CD8-positive, alpha-beta memory T cell (primary cell): ENCODE measurements at regions not wholly inside any gene's neighbourhood (a gene's known extent, or its start where the extent isn't known, plus 50 kb on each side); places are given as distances from the start of the nearest gene placed in this dataset.

ENCODE experiments used
- CTCF ChIA-PET: fragments of 350-600 bp; sonication (Branson Sonifier 250); formaldehyde crosslinking; loops from one replicate; lab custom pipeline; 2021; ENCODE audit warnings: antibody characterized with exemption; lab: Charles Lee
- POLR2A ChIA-PET: fragments of 350-600 bp; sonication (Branson Sonifier 250); formaldehyde crosslinking; loops from one replicate; lab custom pipeline; 2021; ENCODE audit warnings: antibody characterized with exemption; lab: Charles Lee
- DNase-seq, 5 donors: peaks; one replicate each; pipeline versions ENCODE4 v3.0.0 to v3.0.0-alpha.2; 2020 to 2022; ENCODE audit warnings: mixed read lengths in 1 of 5
- H3K27ac ChIP-seq: one replicate; pipeline ENCODE4 v1.7.0; 2013; ENCODE audit warnings: low read depth, mild to moderate bottlenecking, low read length, moderate library complexity
- H3K27me3 ChIP-seq: 2 replicates; pipeline ENCODE4 v1.7.0; 2013; ENCODE audit warnings: low read length, mild to moderate bottlenecking; ENCODE audit not compliant: insufficient read depth, poor library complexity, severe bottlenecking
- H3K36me3 ChIP-seq: 2 replicates; pipeline ENCODE4 v1.7.0; 2013; ENCODE audit warnings: mild to moderate bottlenecking, low read length, moderate library complexity; ENCODE audit not compliant: insufficient read depth
- H3K4me1 ChIP-seq: 2 replicates; pipeline ENCODE4 v1.7.0; 2013; ENCODE audit warnings: mild to moderate bottlenecking, low read length, moderate library complexity; ENCODE audit not compliant: insufficient read depth
- H3K4me3 ChIP-seq: 2 replicates; pipeline ENCODE4 v1.7.0; 2013; ENCODE audit warnings: mild to moderate bottlenecking, low read length
- H3K9me3 ChIP-seq: 2 replicates; pipeline ENCODE4 v1.7.0; 2013; ENCODE audit warnings: mild to moderate bottlenecking, low read length
- H3K27ac Mint-ChIP-seq, 8 donors: one replicate each; pipeline ENCODE4 v1.8.0; 2020 to 2021; ENCODE audit warnings: mixed read lengths in 8 of 8, mild to moderate bottlenecking in 6 of 8, inconsistent platforms in 3 of 8, moderate library complexity in 3 of 8
- H3K27me3 Mint-ChIP-seq, 2 donors: one replicate each; pipeline ENCODE4 v1.8.0; 2020 to 2021; ENCODE audit warnings: mixed read lengths in 2 of 2, mild to moderate bottlenecking in 1 of 2, moderate library complexity in 1 of 2
- H3K36me3 Mint-ChIP-seq, 3 donors: one replicate each; pipeline ENCODE4 v1.8.0; 2020 to 2021; ENCODE audit warnings: mixed read lengths in 3 of 3, inconsistent platforms in 1 of 3, mild to moderate bottlenecking in 1 of 3
- H3K4me1 Mint-ChIP-seq, 3 donors: one replicate each; pipeline ENCODE4 v1.8.0; 2020 to 2021; ENCODE audit warnings: mixed read lengths in 3 of 3, inconsistent platforms in 1 of 3, mild to moderate bottlenecking in 1 of 3
- H3K4me3 Mint-ChIP-seq, 7 donors: one replicate each; pipeline ENCODE4 v1.8.0; 2020 to 2021; ENCODE audit warnings: mixed read lengths in 7 of 7, mild to moderate bottlenecking in 6 of 7, moderate library complexity in 4 of 7, inconsistent platforms in 2 of 7
- H3K9me3 Mint-ChIP-seq, 5 donors: one replicate each; pipeline ENCODE4 v1.8.0; 2020 to 2022; ENCODE audit warnings: mixed read lengths in 5 of 5, mild to moderate bottlenecking in 3 of 5, moderate library complexity in 2 of 5, inconsistent platforms in 1 of 5

- peaks cover 5% of the 10 kb centered on the region for H3K9me3 ChIP-seq
- peaks cover 0 to 3% (median 0%) of the 10 kb centered on the region in 3 donors for H3K36me3 Mint-ChIP-seq
- no peak for DNase-seq
- no peaks in the 10 kb centered on the region for H3K36me3 ChIP-seq
- H3K27me3 ChIP-seq: peaks cover 10% of the 10 kb centered on the region
- no peak overlapping the region for H3K4me3 Mint-ChIP-seq
- H3K4me1 Mint-ChIP-seq: no peaks in the 10 kb centered on the region
- peaks cover 0 to 11% (median 9%) of the 10 kb centered on the region in 5 donors for H3K9me3 Mint-ChIP-seq
- H3K4me3 ChIP-seq: no peak overlapping the region
- H3K27me3 Mint-ChIP-seq: peaks cover 12 to 48% of the 10 kb centered on the region in 2 donors
- no peak overlapping the region for H3K27ac ChIP-seq
- no peaks in the 10 kb centered on the region for H3K4me1 ChIP-seq
- CTCF ChIA-PET: no interaction called here
- H3K27ac Mint-ChIP-seq: no peak overlapping the region
- POLR2A ChIA-PET: no interaction called here
Measured at GRCh38 chr12:110993434-110993833, 73.1 kb upstream of the MYL2 start.

DNA sequence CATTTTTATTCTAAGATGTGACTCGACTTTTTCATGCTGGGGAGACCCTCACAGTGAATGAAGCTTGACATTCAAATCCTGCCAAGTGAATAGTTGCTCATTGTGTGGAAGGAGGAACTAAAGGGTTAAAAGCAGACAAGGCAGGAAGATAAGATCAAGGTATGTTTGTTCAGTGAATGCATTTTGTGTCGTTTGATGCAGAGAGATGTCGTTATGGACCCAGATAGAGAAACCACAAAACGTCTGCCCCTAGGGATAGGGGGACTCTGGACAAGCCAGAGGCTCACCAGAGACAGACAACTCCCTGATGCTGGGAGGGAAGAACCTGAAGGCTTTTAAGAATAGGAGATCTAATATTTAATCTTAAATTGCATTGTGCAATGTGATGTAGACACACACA, 72.5 kb upstream of the MYL2 start:
- H3K27me3 Mint-ChIP-seq: peaks cover 12 to 52% of the 10 kb centered on the region in 2 donors
- no peaks in the 10 kb centered on the region for H3K4me1 Mint-ChIP-seq
- peaks cover 0 to 3% (median 0%) of the 10 kb centered on the region in 3 donors for H3K36me3 Mint-ChIP-seq
- Histone ChIP-seq H3K36me3 (no peaks in the 10 kb centered on the region), H3K4me1 (no peaks in the 10 kb centered on the region), H3K27me3 (peaks cover 10% of the 10 kb centered on the region), H3K9me3 (no peaks in the 10 kb centered on the region), H3K27ac (no peak overlapping the region), H3K4me3 (no peak overlapping the region)
- H3K27ac Mint-ChIP-seq: no peak overlapping the region
- CTCF ChIA-PET: no interaction called here
- DNase-seq: no peak
- POLR2A ChIA-PET: no interaction called here
- peaks cover 0 to 7% (median 4%) of the 10 kb centered on the region in 5 donors for H3K9me3 Mint-ChIP-seq
- H3K4me3 Mint-ChIP-seq: no peak overlapping the region

- Histone ChIP-seq H3K27ac (no peak overlapping the region), H3K27me3 (no peaks in the 10 kb centered on the region), H3K4me1 (no peaks in the 10 kb centered on the region), H3K9me3 (no peaks in the 10 kb centered on the region), H3K36me3 (no peaks in the 10 kb centered on the region), H3K4me3 (no peak overlapping the region)
- no peaks in the 10 kb centered on the region for H3K36me3 Mint-ChIP-seq
- no peak overlapping the region for H3K4me3 Mint-ChIP-seq
- H3K27ac Mint-ChIP-seq: no peak overlapping the region
- CTCF ChIA-PET: no interaction called here
- no peaks in the 10 kb centered on the region for H3K9me3 Mint-ChIP-seq
- DNase-seq: no peak
- peaks cover 12 to 59% of the 10 kb centered on the region in 2 donors for H3K27me3 Mint-ChIP-seq
- POLR2A ChIA-PET: no interaction called here
- H3K4me1 Mint-ChIP-seq: no peaks in the 10 kb centered on the region
Measured at GRCh38 chr12:110983811-110984210, 63.4 kb upstream of the MYL2 start.

DNA sequence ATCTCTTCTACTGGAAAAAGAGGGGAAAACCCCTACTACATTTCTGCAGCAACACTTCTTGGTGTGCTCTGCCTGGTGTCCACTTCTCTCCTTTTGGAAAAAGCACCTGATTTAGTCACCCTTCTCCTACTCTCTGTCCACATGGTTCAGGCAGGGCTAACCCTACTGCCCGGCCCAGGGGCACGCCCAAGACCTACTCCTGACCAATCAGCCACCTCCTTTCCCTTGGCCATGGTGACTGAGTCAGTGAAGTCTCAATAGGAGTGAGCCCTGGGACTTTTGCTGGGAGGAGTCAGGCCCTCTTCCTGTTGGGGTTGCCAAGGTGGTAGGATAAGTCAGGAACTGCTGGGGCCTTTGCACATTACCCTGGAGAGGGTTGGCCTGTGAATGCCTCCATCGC, 52.5 kb upstream of the MYL2 start:
- H3K9me3 Mint-ChIP-seq: peaks cover 0 to 2% (median 0%) of the 10 kb centered on the region in 5 donors
- ChIA-PET CTCF (no interaction called here), POLR2A (no interaction called here)
- H3K27me3 ChIP-seq: no peaks in the 10 kb centered on the region
- no peak overlapping the region for H3K27ac Mint-ChIP-seq
- DNase-seq: no peak
- no peaks in the 10 kb centered on the region for H3K4me1 ChIP-seq
- no peaks in the 10 kb centered on the region for H3K36me3 ChIP-seq
- no peaks in the 10 kb centered on the region for H3K4me1 Mint-ChIP-seq
- H3K27me3 Mint-ChIP-seq: peaks cover 2 to 14% of the 10 kb centered on the region in 2 donors
- H3K36me3 Mint-ChIP-seq: no peaks in the 10 kb centered on the region
- H3K9me3 ChIP-seq: no peaks in the 10 kb centered on the region
- H3K4me3 ChIP-seq: no peak overlapping the region
- H3K27ac ChIP-seq: no peak overlapping the region
- H3K4me3 Mint-ChIP-seq: no peak overlapping the region

- H3K4me3 Mint-ChIP-seq: no peak overlapping the region
- H3K27ac ChIP-seq: no peak overlapping the region
- H3K4me1 ChIP-seq: no peaks in the 10 kb centered on the region
- H3K9me3 ChIP-seq: no peaks in the 10 kb centered on the region
- CTCF ChIA-PET: no interaction called here
- no peak overlapping the region for H3K4me3 ChIP-seq
- H3K36me3 ChIP-seq: no peaks in the 10 kb centered on the region
- H3K27ac Mint-ChIP-seq: no peak overlapping the region
- POLR2A ChIA-PET: no interaction called here
- DNase-seq: no peak
- no peaks in the 10 kb centered on the region for H3K36me3 Mint-ChIP-seq
- peaks cover 2% of the 10 kb centered on the region for H3K27me3 ChIP-seq
- peaks cover 2 to 17% of the 10 kb centered on the region in 2 donors for H3K27me3 Mint-ChIP-seq
- peaks cover 0 to 2% (median 0%) of the 10 kb centered on the region in 5 donors for H3K9me3 Mint-ChIP-seq
- no peaks in the 10 kb centered on the region for H3K4me1 Mint-ChIP-seq
Measured at GRCh38 chr12:110971936-110972335, 51.6 kb upstream of the MYL2 start.

- no peak overlapping the region for H3K27ac Mint-ChIP-seq
- no peaks in the 10 kb centered on the region for H3K4me1 Mint-ChIP-seq
- Histone ChIP-seq H3K9me3 (no peaks in the 10 kb centered on the region), H3K4me3 (no peak overlapping the region), H3K27ac (no peak overlapping the region), H3K36me3 (no peaks in the 10 kb centered on the region), H3K4me1 (no peaks in the 10 kb centered on the region), H3K27me3 (peaks cover 5% of the 10 kb centered on the region)
- CTCF ChIA-PET: no interaction called here
- peaks cover 0 to 2% (median 0%) of the 10 kb centered on the region in 5 donors for H3K9me3 Mint-ChIP-seq
- H3K36me3 Mint-ChIP-seq: no peaks in the 10 kb centered on the region
- H3K4me3 Mint-ChIP-seq: no peak overlapping the region
- DNase-seq: no peak
- POLR2A ChIA-PET: no interaction called here
- H3K27me3 Mint-ChIP-seq: peaks cover 2 to 12% of the 10 kb centered on the region in 2 donors
Measured at GRCh38 chr12:110971189-110971920, 51.0 kb upstream of the MYL2 start.
